ENCODE measurements at regions not wholly inside any gene's neighbourhood (a gene's known extent, or its start where the extent isn't known, plus 50 kb on each side); places are given as distances from the start of the nearest gene placed in this dataset.
"Not testable (repeated sequence)": the region's sequence is repeated elsewhere in the genome, so short reads cannot be mapped to it uniquely, and the experiment has no call there.

- TF ChIP-seq SUZ12 (IDR thresholded peaks at IDR 0.05) (no peak), FOXA1 (IDR thresholded peaks at IDR 0.05) (no peak), ZNF384 (IDR thresholded peaks at IDR 0.05) (no peak), SP1 (IDR thresholded peaks at IDR 0.05) (no peak), LEF1 (IDR thresholded peaks at IDR 0.05; ENCODE audit: borderline replicate concordance) (no peak)
- DNase-seq (ENCODE audit: extremely low spot score) = no peak
- POLR2A ChIA-PET = no interaction called here
- CTCF ChIA-PET = interaction anchor here (1.2 kb wide), 1 partner anchor 267 kb away, joined by 4 read pairs; no protein-coding TSS in a partner anchor
Observed at GRCh38 chr7:140273417-140273816, 96.6 kb upstream of the KDM7A start.

GRCh38 chr7:140271643-140271968, 94.8 kb upstream of the KDM7A start:
- DNase-seq (ENCODE audit: extremely low spot score); POLR2A ChIA-PET; CTCF ChIA-PET: not testable (repeated sequence)

GRCh38 chr7:140269004-140269638, 92.3 kb upstream of the KDM7A start:
- ChIA-PET POLR2A (no interaction called here), CTCF (no interaction called here)

GRCh38 chr7:140267381-140268226, 90.8 kb upstream of the KDM7A start:
- no peak for DNase-seq (ENCODE audit: extremely low spot score)
- ChIA-PET POLR2A (no interaction called here), CTCF (no interaction called here)
- TF ChIP-seq LEF1 (IDR thresholded peaks at IDR 0.05; ENCODE audit: borderline replicate concordance) (no peak), FOXM1 (IDR thresholded peaks at IDR 0.05; ENCODE audit: borderline replicate concordance) (no peak), L3MBTL2 (conservative IDR thresholded peaks at IDR 0.05) (no peak), TARDBP (IDR thresholded peaks at IDR 0.05) (no peak), ELF4 (IDR thresholded peaks at IDR 0.05) (no peak), ZNF384 (IDR thresholded peaks at IDR 0.05) (no peak), FOXK2 (IDR thresholded peaks at IDR 0.05) (no peak)

More at GRCh38 chr7:140269004-140269638, 92.3 kb upstream of the KDM7A start:
- no peak for TF ChIP-seq HDGF (IDR thresholded peaks at IDR 0.05; ENCODE audit: borderline replicate concordance)
- no peak for TF ChIP-seq NFRKB (IDR thresholded peaks at IDR 0.05)
- no peak for DNase-seq (ENCODE audit: extremely low spot score)

- POLR2A ChIA-PET = no interaction called here
- DNase-seq (ENCODE audit: extremely low spot score) = no peak
- CTCF ChIA-PET = no interaction called here
Observed at GRCh38 chr7:140263277-140263676, 86.5 kb upstream of the KDM7A start.

GRCh38 chr7:140262242-140262903, 85.6 kb upstream of the KDM7A start:
- CTCF ChIA-PET = no interaction called here
- TF ChIP-seq FOXA1 (IDR thresholded peaks at IDR 0.05) (no peak), TARDBP (IDR thresholded peaks at IDR 0.05) (no peak), ZNF384 (IDR thresholded peaks at IDR 0.05) (no peak), HDGF (IDR thresholded peaks at IDR 0.05; ENCODE audit: borderline replicate concordance) (no peak), ELF4 (IDR thresholded peaks at IDR 0.05) (no peak), CTBP1 (IDR thresholded peaks at IDR 0.05; ENCODE audit: borderline replicate concordance) (no peak), SP1 (IDR thresholded peaks at IDR 0.05) (no peak), ARNT (IDR thresholded peaks at IDR 0.05) (no peak)
- POLR2A ChIA-PET = no interaction called here
- no peak for DNase-seq (ENCODE audit: extremely low spot score)

More at GRCh38 chr7:140263277-140263676, 86.5 kb upstream of the KDM7A start:
- no peak for TF ChIP-seq PKNOX1 (IDR thresholded peaks at IDR 0.05)
- TF ChIP-seq ELF4 (IDR thresholded peaks at IDR 0.05) = no peak
- no peak for TF ChIP-seq HDGF (IDR thresholded peaks at IDR 0.05; ENCODE audit: borderline replicate concordance)
- no peak for TF ChIP-seq SP1 (IDR thresholded peaks at IDR 0.05)
- no peak for TF ChIP-seq NFRKB (IDR thresholded peaks at IDR 0.05)
- no peak for TF ChIP-seq LEF1 (IDR thresholded peaks at IDR 0.05; ENCODE audit: borderline replicate concordance)
- TF ChIP-seq BHLHE40 (IDR thresholded peaks at IDR 0.05; ENCODE audit: borderline replicate concordance) = no peak
- no peak for TF ChIP-seq CTBP1 (IDR thresholded peaks at IDR 0.05; ENCODE audit: borderline replicate concordance)
- no peak for TF ChIP-seq SUZ12 (IDR thresholded peaks at IDR 0.05)
- TF ChIP-seq TARDBP (IDR thresholded peaks at IDR 0.05) = no peak
- TF ChIP-seq FOXK2 (IDR thresholded peaks at IDR 0.05) = no peak
- no peak for TF ChIP-seq FOXM1 (IDR thresholded peaks at IDR 0.05; ENCODE audit: borderline replicate concordance)
- no peak for TF ChIP-seq FOXA1 (IDR thresholded peaks at IDR 0.05)
- TF ChIP-seq L3MBTL2 (conservative IDR thresholded peaks at IDR 0.05) = no peak
- no peak for TF ChIP-seq ZNF384 (IDR thresholded peaks at IDR 0.05)
- TF ChIP-seq ARNT (IDR thresholded peaks at IDR 0.05) = no peak

GRCh38 chr7:140261522-140261921, 84.7 kb upstream of the KDM7A start:
- DNase-seq (ENCODE audit: extremely low spot score) = no peak
- CTCF ChIA-PET = no interaction called here
- POLR2A ChIA-PET = no interaction called here
- TF ChIP-seq HDGF (IDR thresholded peaks at IDR 0.05; ENCODE audit: borderline replicate concordance) (no peak), FOXM1 (IDR thresholded peaks at IDR 0.05; ENCODE audit: borderline replicate concordance) (no peak), ZNF384 (IDR thresholded peaks at IDR 0.05) (no peak), CTBP1 (IDR thresholded peaks at IDR 0.05; ENCODE audit: borderline replicate concordance) (no peak), NFRKB (IDR thresholded peaks at IDR 0.05) (no peak), SP1 (IDR thresholded peaks at IDR 0.05) (no peak), L3MBTL2 (conservative IDR thresholded peaks at IDR 0.05) (no peak), ARNT (IDR thresholded peaks at IDR 0.05) (no peak)

- POLR2A ChIA-PET = no interaction called here
- DNase-seq (ENCODE audit: extremely low spot score) = no peak
- no peak for TF ChIP-seq PKNOX1 (IDR thresholded peaks at IDR 0.05)
- TF ChIP-seq NFRKB (IDR thresholded peaks at IDR 0.05) = no peak
- no peak for TF ChIP-seq SP1 (IDR thresholded peaks at IDR 0.05)
- CTCF ChIA-PET = interaction anchor here (0.6 kb wide), 1 partner anchor 516 kb away, joined by 5 read pairs; no protein-coding TSS in a partner anchor
Observed at GRCh38 chr7:140261105-140261486, 84.3 kb upstream of the KDM7A start.
